ENCODE measurements at regions not wholly inside any gene's neighbourhood (a gene's known extent, or its start where the extent isn't known, plus 50 kb on each side); places are given as distances from the start of the nearest gene placed in this dataset.

- DNase-seq: no peak
- no peak overlapping the region for H3K27ac Mint-ChIP-seq
- TF ChIP-seq, protein P1, sequence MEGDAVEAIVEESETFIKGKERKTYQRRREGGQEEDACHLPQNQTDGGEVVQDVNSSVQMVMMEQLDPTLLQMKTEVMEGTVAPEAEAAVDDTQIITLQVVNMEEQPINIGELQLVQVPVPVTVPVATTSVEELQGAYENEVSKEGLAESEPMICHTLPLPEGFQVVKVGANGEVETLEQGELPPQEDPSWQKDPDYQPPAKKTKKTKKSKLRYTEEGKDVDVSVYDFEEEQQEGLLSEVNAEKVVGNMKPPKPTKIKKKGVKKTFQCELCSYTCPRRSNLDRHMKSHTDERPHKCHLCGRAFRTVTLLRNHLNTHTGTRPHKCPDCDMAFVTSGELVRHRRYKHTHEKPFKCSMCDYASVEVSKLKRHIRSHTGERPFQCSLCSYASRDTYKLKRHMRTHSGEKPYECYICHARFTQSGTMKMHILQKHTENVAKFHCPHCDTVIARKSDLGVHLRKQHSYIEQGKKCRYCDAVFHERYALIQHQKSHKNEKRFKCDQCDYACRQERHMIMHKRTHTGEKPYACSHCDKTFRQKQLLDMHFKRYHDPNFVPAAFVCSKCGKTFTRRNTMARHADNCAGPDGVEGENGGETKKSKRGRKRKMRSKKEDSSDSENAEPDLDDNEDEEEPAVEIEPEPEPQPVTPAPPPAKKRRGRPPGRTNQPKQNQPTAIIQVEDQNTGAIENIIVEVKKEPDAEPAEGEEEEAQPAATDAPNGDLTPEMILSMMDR (IDR thresholded peaks at IDR 0.05): no peak
- H3K36me3 Mint-ChIP-seq (ENCODE audit: low read depth): peaks cover 9% of the 10 kb centered on the region
- H3K9me3 Mint-ChIP-seq: peaks cover 41% of the 10 kb centered on the region
- peaks cover 7% of the 10 kb centered on the region for H3K4me1 Mint-ChIP-seq
- peaks cover 2% of the 10 kb centered on the region for H3K27me3 Mint-ChIP-seq (ENCODE audit: low read depth, poor library complexity)
- H3K4me3 Mint-ChIP-seq: no peak overlapping the region
These were observed 166.3 kb downstream of the CD8B2 start for GRCh38 chr2:106653465-106653864.

- H3K36me3 Mint-ChIP-seq (ENCODE audit: low read depth): peaks cover 12% of the 10 kb centered on the region
- TF ChIP-seq, protein P1 (IDR thresholded peaks at IDR 0.05): no peak
- no peak overlapping the region for H3K27ac Mint-ChIP-seq
- no peak for DNase-seq
- no peaks in the 10 kb centered on the region for H3K4me1 Mint-ChIP-seq
- peaks cover 2% of the 10 kb centered on the region for H3K27me3 Mint-ChIP-seq (ENCODE audit: low read depth, poor library complexity)
- peaks cover 40% of the 10 kb centered on the region for H3K9me3 Mint-ChIP-seq
- no peak overlapping the region for H3K4me3 Mint-ChIP-seq
These were observed 171.5 kb downstream of the CD8B2 start for GRCh38 chr2:106658616-106659015.

GRCh38 chr2:106664669-106665068 lies 177.5 kb downstream of the CD8B2 start:
- no peak overlapping the region for H3K27ac Mint-ChIP-seq
- DNase-seq: no peak
- H3K4me1 Mint-ChIP-seq: no peaks in the 10 kb centered on the region
- H3K27me3 Mint-ChIP-seq (ENCODE audit: low read depth, poor library complexity): peaks cover 12% of the 10 kb centered on the region
- H3K4me3 Mint-ChIP-seq: no peak overlapping the region
- TF ChIP-seq, protein P1 (IDR thresholded peaks at IDR 0.05): no peak
- peaks cover 20% of the 10 kb centered on the region for H3K36me3 Mint-ChIP-seq (ENCODE audit: low read depth)
- H3K9me3 Mint-ChIP-seq: peaks cover 56% of the 10 kb centered on the region

DNA sequence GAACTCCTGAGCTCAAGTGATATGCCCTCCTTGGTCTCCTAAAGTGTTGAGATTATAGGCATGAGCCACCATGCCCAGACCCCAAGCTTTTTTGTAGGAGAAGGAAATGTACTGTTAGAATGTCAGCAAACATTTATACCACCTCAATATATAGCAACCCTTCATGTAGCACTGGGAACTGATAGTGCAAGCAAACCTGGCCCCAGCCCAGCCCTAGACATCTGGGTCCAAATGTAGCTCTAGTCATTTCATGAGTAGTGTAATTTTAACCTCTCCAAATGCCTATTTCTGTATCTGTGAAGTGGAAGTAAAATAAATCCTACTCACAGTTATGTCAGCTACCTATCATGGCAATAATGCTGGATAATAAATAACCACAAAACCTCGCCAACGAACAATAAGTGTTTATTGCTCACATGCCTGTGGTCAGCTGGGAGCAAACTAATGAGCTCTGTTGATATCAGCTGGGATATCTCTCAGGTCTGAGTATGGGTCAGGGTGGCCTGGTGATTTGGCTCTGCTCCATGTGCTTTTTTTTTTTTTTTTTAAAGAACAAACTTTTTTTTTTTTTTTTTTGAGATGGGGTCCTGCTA lies 180.4 kb downstream of the CD8B2 start:
- DNase-seq: no peak
- no peaks in the 10 kb centered on the region for H3K4me1 Mint-ChIP-seq
- TF ChIP-seq, protein P1 (IDR thresholded peaks at IDR 0.05): no peak
- H3K27ac Mint-ChIP-seq: no peak overlapping the region
- peaks cover 20% of the 10 kb centered on the region for H3K36me3 Mint-ChIP-seq (ENCODE audit: low read depth)
- H3K4me3 Mint-ChIP-seq: no peak overlapping the region
- peaks cover 12% of the 10 kb centered on the region for H3K27me3 Mint-ChIP-seq (ENCODE audit: low read depth, poor library complexity)
- peaks cover 76% of the 10 kb centered on the region for H3K9me3 Mint-ChIP-seq

GRCh38 chr2:106685180-106685897 lies 198.2 kb downstream of the CD8B2 start:
- Mint-ChIP-seq H3K27ac (no peak overlapping the region), H3K4me1 (peaks cover 13% of the 10 kb centered on the region), H3K27me3 (ENCODE audit: low read depth, poor library complexity) (no peaks in the 10 kb centered on the region), H3K9me3 (peaks cover 45% of the 10 kb centered on the region), H3K4me3 (no peak overlapping the region), H3K36me3 (ENCODE audit: low read depth) (peaks cover 26% of the 10 kb centered on the region)
- TF ChIP-seq, protein P1 (IDR thresholded peaks at IDR 0.05): no peak
- no peak for DNase-seq

GRCh38 chr2:106686814-106687213 lies 199.2 kb downstream of the ST6GAL2 start:
- H3K4me3 Mint-ChIP-seq: no peak overlapping the region
- H3K36me3 Mint-ChIP-seq (ENCODE audit: low read depth): peaks cover 30% of the 10 kb centered on the region
- TF ChIP-seq, protein P1 (IDR thresholded peaks at IDR 0.05): no peak
- H3K27ac Mint-ChIP-seq: no peak overlapping the region
- H3K4me1 Mint-ChIP-seq: peaks cover 17% of the 10 kb centered on the region
- peaks cover 3% of the 10 kb centered on the region for H3K27me3 Mint-ChIP-seq (ENCODE audit: low read depth, poor library complexity)
- no peak for DNase-seq
- peaks cover 55% of the 10 kb centered on the region for H3K9me3 Mint-ChIP-seq

Measured in nephron progenitor cell (in vitro differentiated cells).